Heart right ventricle (tissue), 16 donors: ENCODE measurements at regions not wholly inside any gene's neighbourhood (a gene's known extent, or its start where the extent isn't known, plus 50 kb on each side); places are given as distances from the start of the nearest gene placed in this dataset.

Source experiments
- ATAC-seq, 8 donors: fragments of 200-7000 bp; cut with Tn5 transposase; one replicate each; pipeline ENCODE4 v1.9.1; 2020; ENCODE audit warnings: mild to moderate bottlenecking in 8 of 8, moderate library complexity in 8 of 8, moderate number of reproducible peaks in 1 of 8
- DNase-seq, 2 donors: peaks; one replicate each; pipeline ENCODE4 v3.0.0-alpha.2; 2020
- H3K27ac ChIP-seq, 10 donors: fragments of 200-600 bp; sonication (generic) in 2 of 10; one replicate each; pipeline versions ENCODE4 v1.5.0 to v1.8.0; 2020 to 2022; ENCODE audit warnings: mild to moderate bottlenecking in 3 of 10
- H3K27me3 ChIP-seq, 7 donors: fragments of 200-600 bp; one replicate each; pipeline ENCODE4 v1.8.0; 2021 to 2022; ENCODE audit warnings: mild to moderate bottlenecking in 2 of 7
- H3K36me3 ChIP-seq, 9 donors: fragments of 200-600 bp; sonication (generic) in 1 of 9; one replicate each; pipeline versions ENCODE4 v1.5.0 to v1.8.0; 2020 to 2022; ENCODE audit warnings: mild to moderate bottlenecking in 2 of 9
- H3K4me1 ChIP-seq, 9 donors: fragments of 200-600 bp; sonication (generic) in 1 of 9; one replicate each; pipeline versions ENCODE4 v1.5.0 to v1.8.0; 2020 to 2022; ENCODE audit warnings: mild to moderate bottlenecking in 4 of 9
- H3K4me3 ChIP-seq, 10 donors: fragments of 200-600 bp; sonication (generic) in 2 of 10; one replicate each; pipeline versions ENCODE4 v1.5.0 to v1.8.0; 2020 to 2022; ENCODE audit warnings: mild to moderate bottlenecking in 7 of 10, moderate library complexity in 2 of 10
- H3K9me3 ChIP-seq, 11 donors: fragments of 200-600 bp in 10 of 11; sonication (generic) in 2 of 11; one replicate each; pipeline versions ENCODE4 v1.5.0 to v1.8.0; 2013 to 2022; ENCODE audit warnings: mild to moderate bottlenecking in 2 of 11, control low read depth in 1 of 11, moderate library complexity in 1 of 11
- CTCF ChIP-seq, 9 donors: fragments of 200-600 bp; sonication (generic) in 2 of 9; IDR thresholded peaks; one replicate each; pipeline versions ENCODE4 v1.5.0 to v1.8.0; 2021 to 2022; ENCODE audit warnings: antibody characterized with exemption in 9 of 9, mild to moderate bottlenecking in 5 of 9, moderate library complexity in 1 of 9
- WGBS, 2 donors: extraction: QIAGEN DNeasy Blood & Tissue Kit; methylation state at CpG; one replicate each; pipeline ENCODE4 v1.1.7; 2013; ENCODE audit warnings: inconsistent platforms in 1 of 2; 5-methylcytosine and 5-hydroxymethylcytosine counted together
- intact Hi-C, 10 donors: fragments of 100-400 bp; cut with DNase I; formaldehyde crosslinking; loops; one replicate each; pipeline versions ENCODE4 v1.11.1 to v1.14.2; 2022
- donor health status: Arrhythmogenic right ventricular cardiomyopathy.
- donor health status: ischemic (EF 13 %, LVEDD 7.1; RV severe dilation, severe dysfunction).
- donor health status: healthy with polysubstance abuse.
- donor health status: DM: no; HTN: yes; CAD: no.
- donor health status: DM: no; HTN: no; CAD: no.
- donor health status: ischemic (EF 25% LVEDD 6.9; RV normal size, moderate dysfunction).
- donor health status: ischemic (EF 25% LVEDD 5.7; RV mildly dilated, moderate dysfunction).
- donor health status: healthy.
- donor health status: DM: yes; HTN: yes; CAD: no.
- donor health status: Ischemic cardiomyopathy.
- donor health status: ischemic (EF 35%, LVEDD 5.7; RV mildly dilated, moderate dysfunction).
- donor health status: nonischemic (EF 11% LVEDD 7.7; RV severe dilation, severe dysfunction).
- donor health status: DM: yes; HTN: yes; CAD: no.
- donor health status: PGD.
- donor health status: ischemic (EF 29% LVEDD 5.4; RV normal size, mild dysfunction).
- donor health status: nonischemic (EF 23%, LVEDD 6.1; RV moderate dilation, normal function).

GRCh38 chr9:126125992-126126409, 200.6 kb upstream of the MVB12B start:
- intact Hi-C loops: no loop called here
- H3K27me3 ChIP-seq: peaks cover 0 to 9% (median 0%) of the 10 kb centered on the region in 7 donors
- TF ChIP-seq CTCF (IDR thresholded peaks at IDR 0.05): no peak
- no peak overlapping the region for H3K27ac ChIP-seq
- H3K36me3 ChIP-seq: no peaks in the 10 kb centered on the region
- H3K4me3 ChIP-seq: no peak overlapping the region
- whole genome bisulfite sequencing, 2 donors: 61% methylated on average over 4 of the region's 4 CpGs
- DNase-seq: no peak
- peaks cover 0 to 3% (median 0%) of the 10 kb centered on the region in 9 donors for H3K4me1 ChIP-seq
- H3K9me3 ChIP-seq: no peaks in the 10 kb centered on the region
- no peak for ATAC-seq

GRCh38 chr9:126126807-126127206, 199.8 kb upstream of the MVB12B start:
- WGBS, 2 donors: 81 to 86% methylated on average over 5 of the region's 5 CpGs
- DNase-seq: peak in 1 of 2 donors; percentile 1
- H3K9me3 ChIP-seq: no peaks in the 10 kb centered on the region
- no peak for ATAC-seq
- peaks cover 0 to 9% (median 0%) of the 10 kb centered on the region in 7 donors for H3K27me3 ChIP-seq
- no peak for TF ChIP-seq CTCF (IDR thresholded peaks at IDR 0.05)
- H3K27ac ChIP-seq: no peak overlapping the region
- peaks cover 0 to 3% (median 0%) of the 10 kb centered on the region in 9 donors for H3K4me1 ChIP-seq
- no peaks in the 10 kb centered on the region for H3K36me3 ChIP-seq
- H3K4me3 ChIP-seq: no peak overlapping the region
- intact Hi-C loops: no loop called here

GRCh38 chr9:126127591-126127990, 199.0 kb upstream of the MVB12B start:
- DNase-seq (no peak), ATAC-seq (no peak)
- 71 to 81% methylated on average over 5 of the region's 5 CpGs for WGBS, 2 donors
- TF ChIP-seq CTCF (IDR thresholded peaks at IDR 0.05): no peak
- Histone ChIP-seq H3K36me3 (no peaks in the 10 kb centered on the region), H3K27ac (no peak overlapping the region), H3K4me1 (peaks cover 0 to 3% (median 0%) of the 10 kb centered on the region in 9 donors), H3K27me3 (peaks cover 0 to 8% (median 0%) of the 10 kb centered on the region in 7 donors), H3K4me3 (no peak overlapping the region), H3K9me3 (peaks cover 0 to 4% (median 0%) of the 10 kb centered on the region in 11 donors)
- intact Hi-C loops: no loop called here

DNA sequence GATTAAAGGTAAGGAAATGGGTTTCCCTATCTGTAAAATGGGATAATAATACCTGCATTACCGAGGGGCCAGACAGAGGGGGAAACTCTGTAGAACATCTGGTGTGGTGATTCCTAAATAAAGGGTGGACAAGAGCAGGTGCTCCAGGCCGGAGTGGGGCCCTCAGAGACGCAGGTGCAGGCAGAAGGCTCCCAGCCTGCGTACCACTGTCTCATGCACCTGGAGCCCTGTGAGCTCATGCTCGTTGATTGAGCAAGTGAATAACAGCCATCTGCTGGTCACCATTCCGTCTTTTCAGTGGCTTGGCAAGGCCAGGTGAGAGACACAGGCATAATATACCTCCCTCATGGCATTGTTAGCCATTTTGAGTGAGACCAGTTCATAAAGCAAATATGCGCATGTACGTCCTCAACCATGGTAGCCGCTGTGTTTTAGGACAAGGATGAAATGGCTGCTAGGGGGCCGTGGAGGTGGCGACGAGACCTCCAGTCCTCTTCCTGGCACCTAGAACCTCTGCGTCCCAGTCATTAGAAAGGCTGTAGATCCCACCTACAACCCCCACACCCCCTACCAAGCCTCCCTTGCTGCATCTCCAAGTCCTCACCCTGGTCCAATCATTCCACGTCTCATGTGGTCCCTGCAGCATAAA, 198.0 kb upstream of the MVB12B start:
- no peaks in the 10 kb centered on the region for H3K36me3 ChIP-seq
- DNase-seq (no peak), ATAC-seq (no peak)
- intact Hi-C loops: no loop called here
- peaks cover 0 to 4% (median 0%) of the 10 kb centered on the region in 7 donors for H3K27me3 ChIP-seq
- WGBS, 2 donors: 85 to 87% methylated on average over 14 of the region's 14 CpGs
- H3K4me3 ChIP-seq: no peak overlapping the region
- no peak overlapping the region for H3K27ac ChIP-seq
- TF ChIP-seq CTCF (IDR thresholded peaks at IDR 0.05): no peak
- H3K4me1 ChIP-seq: peaks cover 0 to 3% (median 0%) of the 10 kb centered on the region in 9 donors
- H3K9me3 ChIP-seq: peaks cover 0 to 14% (median 0%) of the 10 kb centered on the region in 11 donors
